ENCODE measurements at regions not wholly inside any gene's neighbourhood (a gene's known extent, or its start where the extent isn't known, plus 50 kb on each side); places are given as distances from the start of the nearest gene placed in this dataset.
"Not testable (repeated sequence)": the region's sequence is repeated elsewhere in the genome, so short reads cannot be mapped to it uniquely, and the experiment has no call there.

DNA sequence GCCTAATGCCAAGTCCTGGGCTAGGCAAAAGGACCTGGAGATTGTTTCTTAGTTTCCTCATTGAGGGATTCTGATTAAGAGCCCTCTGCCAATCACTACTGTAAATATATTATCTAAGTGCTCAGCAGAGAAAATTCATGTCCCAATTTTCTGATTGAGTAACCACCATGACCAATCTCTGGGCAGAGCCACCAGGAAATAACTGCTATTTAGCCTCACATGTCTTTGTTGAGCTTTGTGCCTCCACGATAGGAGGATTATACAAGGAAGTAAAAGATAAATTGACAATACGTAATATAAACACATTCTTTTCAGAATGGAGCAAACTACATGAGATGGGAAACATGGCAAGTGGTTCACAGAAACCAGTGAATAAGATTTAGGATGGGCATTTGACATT is 396.1 kb upstream of the PAPPA start:
- no peak for DNase-seq

DNA sequence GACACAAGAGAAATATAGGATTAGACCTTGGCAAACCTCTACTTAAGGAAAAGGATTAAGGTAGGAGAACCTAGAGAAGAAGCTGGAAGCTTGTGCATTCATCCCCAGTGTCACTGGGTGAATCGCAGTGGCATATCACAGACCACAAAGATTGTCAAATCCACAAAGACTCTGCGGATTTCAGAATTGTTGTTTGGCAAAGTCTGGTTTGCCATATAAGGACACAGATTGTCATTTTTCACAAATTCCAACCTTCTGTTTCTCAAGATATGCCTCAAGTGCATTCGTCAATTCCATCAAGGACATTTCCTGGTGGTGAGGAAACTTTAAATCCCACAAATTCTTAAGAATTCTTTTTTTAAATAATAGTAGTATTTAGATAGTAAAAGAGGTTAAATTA is 395.1 kb upstream of the PAPPA start:
- no peak for DNase-seq

DNA sequence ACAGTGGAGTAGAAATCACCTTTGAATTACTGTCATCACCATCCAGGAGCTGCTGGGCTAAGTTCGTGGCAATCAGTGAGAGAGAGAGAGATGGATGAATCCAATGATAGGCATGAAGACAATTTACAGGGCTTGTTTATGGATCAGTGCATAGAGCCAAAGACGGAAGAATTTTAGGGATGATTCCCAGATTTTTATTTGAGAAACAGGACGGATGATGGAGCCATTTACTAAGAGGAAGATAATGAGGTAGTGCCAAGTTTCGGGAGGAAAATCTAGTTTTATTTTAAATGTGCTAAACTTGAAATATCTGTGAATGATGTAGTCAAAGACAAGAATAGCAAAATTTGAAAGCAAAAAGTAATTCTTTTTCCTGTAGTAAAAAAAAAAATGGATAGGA is 394.2 kb upstream of the PAPPA start:
- DNase-seq: no peak

DNA sequence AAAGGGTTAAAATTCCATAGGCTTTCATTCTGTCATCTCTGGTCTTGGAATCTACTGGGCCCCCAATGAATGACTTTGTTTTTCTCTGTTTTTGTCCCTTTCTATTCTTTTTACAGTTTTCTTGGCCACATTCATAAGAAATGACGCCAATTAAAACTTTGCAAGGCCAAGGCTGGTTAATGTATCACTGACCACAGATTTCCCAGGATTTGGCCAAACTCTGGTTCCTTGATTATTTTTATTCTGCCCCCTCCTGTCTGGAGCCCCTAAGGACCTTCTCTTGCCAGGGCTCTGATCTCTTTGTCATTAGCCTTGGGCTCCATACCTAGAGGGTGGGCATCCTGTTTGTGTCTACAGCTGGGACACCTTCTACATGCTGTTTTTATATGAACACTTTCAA is 388.9 kb upstream of the PAPPA start:
- DNase-seq: no peak

DNA sequence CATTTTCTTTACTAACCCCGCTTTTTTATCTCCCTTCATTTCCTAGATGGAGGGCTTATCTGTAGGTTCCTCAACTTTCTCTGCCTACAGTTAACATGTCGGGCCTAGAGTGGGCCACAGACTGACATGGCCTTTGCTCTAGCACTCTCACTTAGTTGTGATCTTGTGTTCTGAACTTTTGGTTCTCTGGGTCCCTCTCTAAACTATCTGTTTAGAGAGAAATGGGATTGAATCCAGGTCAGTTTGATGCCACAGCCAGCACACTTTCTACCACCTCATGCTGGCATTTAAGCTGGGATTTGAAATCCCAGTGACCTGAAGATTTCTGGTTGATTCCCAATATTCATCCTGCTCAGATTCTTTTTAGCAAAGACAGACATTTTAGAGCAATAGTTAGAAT is 388.5 kb upstream of the PAPPA start:
- no peak for DNase-seq

DNA sequence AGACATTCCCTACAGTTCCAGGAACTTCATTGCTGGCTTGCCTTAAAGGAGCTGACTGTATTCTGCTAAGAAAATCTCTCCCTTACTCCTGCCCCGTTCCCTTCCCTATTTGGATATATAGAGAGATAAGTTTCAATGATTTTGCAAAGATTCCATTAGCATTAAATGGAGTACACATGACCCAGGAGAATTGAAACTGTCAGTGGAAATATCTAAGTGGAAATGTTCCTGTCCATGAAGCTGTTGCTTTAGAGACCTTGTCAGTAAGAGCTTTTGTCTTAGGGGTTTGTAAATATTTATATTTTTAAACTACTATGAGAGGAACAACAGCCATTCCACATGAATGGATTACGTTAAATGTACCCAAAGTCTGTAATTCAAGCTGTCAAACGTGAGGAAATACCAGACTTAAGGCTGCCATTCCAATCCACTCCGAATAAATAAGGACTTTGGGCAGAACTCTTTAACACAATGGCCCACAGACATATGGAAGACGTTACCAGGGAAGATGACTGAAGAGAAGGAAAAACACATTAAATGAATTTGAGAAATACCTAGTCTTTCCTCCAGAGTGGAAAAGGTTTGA is 387.1 kb upstream of the PAPPA start:
- DNase-seq: no peak

DNA sequence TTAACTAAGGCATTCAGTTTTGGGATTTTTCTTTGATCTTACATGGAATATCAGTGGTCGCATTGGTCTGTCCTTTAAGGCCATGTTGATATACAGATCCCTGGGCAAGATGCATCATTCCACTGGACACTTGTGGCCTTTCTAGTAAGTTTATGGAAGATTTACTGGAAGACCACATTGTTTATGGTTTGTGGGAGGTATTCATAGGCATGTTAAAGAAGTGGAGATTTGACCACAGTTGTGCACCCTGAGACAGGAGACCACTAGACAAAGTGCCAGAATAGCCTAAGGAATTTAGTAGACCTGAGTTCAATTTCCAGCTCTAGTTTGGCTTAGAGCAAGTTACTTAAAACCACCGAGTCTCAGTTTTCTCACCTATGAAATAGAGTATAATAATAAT is 383.1 kb upstream of the PAPPA start:
- no peak for DNase-seq

DNA sequence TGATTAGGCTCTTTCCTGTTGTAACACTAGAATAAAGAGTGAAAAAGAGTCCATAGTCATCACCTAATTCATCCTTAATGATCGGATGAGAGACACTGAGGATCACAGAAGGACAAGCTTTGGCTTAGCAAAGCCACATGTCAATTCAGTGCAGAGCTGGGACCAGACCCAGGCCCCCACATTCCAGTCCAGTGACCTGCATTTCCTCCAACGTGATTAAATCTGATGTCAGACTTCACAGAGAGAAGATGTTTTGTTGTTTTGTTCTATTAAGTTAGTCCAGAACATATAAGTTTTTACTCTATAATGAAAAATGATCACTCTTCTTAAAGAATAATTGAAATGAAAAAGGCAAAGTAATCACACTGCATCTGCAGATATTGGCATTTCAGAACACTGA is 377.9 kb upstream of the PAPPA start:
- no peak for DNase-seq

DNA sequence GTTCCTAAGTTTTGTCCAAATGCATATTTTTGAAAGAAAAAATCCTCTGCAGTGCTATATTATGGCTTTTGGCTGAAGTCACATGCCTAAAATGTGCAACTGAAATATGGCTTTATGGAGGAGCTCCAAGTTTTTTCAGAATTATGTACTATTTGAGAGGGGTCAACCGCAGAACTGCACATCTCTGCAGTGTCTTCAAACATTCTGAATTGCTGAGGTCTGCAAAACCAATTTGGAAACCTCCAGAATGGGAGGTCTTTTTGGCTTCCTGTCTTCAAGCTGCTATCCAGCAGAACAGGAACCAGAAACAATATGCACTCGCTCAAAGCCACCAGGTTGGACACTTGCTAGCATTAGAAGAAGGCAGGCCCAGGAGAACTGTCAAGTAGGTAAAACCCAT is 376.0 kb upstream of the PAPPA start:
- no peak for DNase-seq

DNA sequence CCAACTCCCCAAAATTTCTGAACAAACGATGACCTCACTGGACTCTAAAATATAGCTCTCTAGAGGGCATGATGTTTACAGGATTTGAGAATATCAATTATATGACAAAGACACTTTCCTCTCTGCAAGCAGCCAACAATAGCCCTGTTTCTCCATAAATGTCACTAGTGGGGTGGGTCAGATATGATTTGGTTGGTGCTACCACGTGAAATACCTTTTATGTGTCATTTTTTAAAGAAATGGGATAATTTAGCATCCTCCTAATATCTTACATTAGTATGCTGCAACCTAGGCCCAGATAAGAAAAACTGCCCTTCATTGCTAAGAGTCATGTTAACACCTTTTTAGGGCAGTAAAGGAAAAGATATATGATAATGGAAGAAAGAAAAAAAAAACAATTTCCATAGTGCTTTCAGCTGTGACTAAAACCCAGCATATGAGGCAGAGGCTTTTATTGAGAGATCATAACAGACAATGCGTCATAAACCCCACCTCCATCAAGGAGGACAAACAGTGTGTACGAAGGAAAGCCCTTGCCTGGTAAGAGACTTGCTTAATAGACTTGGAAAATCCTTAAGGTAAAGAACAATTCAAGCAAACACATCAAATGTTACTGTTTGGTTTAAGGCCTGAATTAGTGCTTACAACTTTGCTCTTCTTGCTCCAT is 372.4 kb upstream of the PAPPA start:
- DNase-seq: no peak

DNA sequence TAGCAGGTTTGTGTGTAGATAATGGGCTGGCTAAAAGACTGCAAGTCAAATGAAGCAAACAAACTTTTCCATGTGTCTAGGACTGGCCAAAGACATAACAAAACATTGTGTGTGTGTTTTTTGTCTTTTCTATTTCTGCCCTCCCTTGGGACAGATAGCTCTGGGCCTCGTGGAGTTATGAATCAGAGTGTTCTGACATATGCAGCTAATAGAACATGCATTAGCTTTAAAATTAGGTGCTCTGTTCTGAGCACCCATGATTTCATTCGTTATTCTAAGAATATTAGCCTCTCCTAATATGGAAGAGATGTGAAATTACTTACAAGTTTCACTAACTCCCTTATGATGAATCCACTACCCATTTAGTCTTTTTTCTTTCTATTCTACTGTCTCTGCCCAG is 367.3 kb upstream of the PAPPA start:
- no peak for DNase-seq

DNA sequence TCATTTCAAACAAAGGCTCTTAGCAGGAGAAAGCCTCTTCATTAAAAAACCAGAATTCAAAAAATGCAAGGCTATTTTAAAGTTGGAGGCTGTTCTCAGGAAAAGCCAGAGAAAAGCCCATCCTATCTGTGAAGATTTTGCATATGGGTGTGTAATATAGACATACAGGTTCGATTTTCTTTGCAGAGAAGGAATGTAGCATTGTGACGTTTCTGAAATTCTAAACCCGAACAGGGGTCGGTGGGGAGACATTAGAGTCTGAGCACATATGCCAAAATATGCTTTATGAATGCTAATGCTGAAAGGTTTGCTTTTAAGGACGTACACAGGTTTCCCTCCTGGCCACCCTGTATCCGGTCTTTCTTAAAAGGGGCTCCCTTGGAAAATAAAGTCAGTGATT is 363.1 kb upstream of the PAPPA start:
- no peak for DNase-seq

DNA sequence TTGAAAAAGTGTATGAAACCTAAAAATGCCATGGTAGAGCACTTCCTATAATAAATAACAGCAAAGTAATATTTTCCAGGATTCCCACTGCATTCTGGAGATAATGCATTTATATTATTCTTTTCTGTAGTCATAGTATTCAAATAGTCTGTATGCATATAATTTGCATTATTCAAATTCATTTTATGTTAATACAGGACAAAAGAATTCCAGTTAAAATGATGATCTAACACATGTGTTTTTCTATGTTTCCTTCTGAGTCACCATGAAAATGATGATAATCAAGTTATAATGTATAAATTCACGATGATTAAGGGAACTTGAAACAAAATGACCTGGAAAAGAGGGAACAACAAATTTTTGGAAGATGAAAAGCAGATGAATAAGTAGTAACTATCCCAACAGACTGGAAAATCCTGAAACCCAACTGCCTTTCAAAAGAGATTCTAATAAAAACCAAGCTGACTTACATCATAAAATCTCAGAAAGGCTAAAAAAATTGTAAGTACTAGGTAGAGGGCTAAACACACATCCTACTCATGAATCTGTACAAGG is 358.6 kb upstream of the PAPPA start:
- DNase-seq: no peak

DNA sequence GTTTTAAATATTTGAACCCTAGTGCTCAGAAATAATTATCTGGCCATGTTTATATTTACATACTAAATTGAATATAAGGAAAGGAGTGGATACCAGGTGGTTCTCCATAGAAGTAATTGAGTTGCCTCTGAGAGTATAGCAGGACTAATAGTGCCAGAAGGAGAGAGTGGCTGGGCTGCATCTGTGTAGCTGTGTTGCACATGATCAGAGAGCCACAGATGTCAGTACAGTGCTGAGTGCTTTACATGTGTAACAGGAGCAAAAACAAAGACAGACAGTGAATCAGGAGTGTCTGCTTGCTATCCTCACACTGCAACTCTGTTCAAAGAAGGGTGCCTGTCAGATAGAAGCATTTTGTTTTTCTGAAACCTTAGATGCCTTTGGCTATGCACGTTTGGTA is 353.9 kb upstream of the PAPPA start:
- DNase-seq: no peak

DNA sequence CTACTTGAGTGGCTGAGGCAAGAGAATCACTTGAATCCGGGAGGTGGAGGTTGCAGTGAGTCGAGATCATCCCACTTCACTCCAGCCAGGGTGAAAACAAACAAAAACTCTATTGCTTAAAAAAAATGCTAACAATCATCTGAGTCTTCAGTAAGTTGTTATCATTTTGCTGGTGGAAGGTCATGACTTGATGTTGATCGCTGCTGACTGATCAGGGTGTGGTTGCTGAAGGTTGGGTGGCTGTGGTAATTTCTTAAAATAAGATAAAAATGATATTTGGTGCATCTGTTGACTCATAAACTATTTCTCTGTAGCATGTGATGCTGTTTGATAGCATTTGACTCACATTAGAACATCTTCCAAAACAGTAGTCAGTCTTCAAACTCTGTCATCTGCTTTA is 349.4 kb upstream of the PAPPA start:
- DNase-seq: no peak

DNA sequence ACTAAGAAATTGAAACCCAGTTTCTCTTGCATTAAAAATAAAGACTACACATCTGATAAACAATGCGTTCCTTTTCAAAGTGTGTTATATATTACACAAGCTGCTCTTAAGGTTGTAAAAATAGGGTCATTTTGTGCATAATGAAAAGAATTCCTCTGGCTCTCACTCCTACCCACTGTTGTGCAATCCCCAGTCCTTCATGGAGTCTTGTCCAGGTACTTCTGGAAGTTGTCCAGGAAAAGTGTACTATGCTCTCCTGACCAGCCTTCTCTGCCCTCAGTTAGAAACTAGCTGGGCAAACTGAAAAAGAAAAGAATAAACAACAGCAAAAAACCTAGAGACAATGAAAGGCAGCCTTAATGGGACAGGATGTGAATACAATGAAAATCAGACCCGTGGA is 345.5 kb upstream of the PAPPA start:
- DNase-seq: no peak

DNA sequence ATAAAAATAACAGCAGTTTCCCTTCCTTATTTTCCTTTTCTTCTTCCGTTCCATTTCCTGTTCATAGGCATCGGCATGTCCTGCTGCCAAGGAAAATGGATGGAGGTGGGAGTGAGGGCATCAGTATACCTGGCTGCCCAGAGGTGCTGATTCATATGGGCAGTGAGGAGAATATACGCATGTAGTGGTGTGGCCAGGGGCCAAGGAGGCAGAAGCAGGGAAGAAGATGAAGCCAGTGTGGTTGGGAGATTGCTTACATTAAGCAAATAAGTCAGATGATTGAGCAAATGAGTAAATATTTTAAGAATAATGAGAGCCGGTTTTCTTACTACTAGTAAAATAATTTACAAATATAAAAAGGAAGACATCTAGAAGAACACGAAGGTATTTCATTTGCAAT is 344.9 kb upstream of the PAPPA start:
- DNase-seq: no peak

DNA sequence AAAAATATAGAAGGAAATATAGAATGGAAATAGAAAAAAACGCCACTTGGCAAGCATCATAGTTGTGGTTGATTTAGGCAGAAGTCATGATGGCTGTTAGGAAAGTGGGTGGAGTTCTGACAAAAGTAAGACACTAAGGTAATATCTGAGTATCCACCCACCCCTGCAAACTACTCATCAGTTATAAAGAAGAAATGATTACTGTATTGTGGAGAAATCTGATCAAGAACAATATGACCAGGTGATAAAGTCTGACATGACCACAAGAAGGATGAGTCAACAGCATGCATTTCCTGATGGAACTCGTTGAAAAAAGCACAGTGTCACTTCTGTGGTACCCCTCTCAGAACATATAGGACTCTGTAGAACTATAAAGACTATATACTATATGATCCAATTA is 343.4 kb upstream of the PAPPA start:
- no peak for DNase-seq

DNA sequence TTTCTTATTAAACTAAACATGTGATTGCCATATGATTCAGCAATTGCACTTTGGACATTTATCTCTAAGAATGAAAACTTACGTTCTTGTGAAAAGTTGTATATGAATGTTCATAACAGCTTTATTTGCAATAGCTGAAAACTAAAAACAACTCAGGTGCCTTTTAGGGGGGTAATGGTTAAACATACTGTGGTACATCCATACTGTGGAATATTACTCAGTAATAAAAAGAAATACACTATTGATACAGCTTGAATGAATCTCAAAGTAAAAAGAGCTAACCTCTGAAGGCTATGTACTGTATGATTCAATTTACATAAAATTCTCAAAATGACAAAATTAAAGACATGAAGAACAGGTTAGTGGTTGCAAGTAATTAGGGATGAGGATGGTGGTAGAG is 339.5 kb upstream of the PAPPA start:
- DNase-seq: no peak

DNA sequence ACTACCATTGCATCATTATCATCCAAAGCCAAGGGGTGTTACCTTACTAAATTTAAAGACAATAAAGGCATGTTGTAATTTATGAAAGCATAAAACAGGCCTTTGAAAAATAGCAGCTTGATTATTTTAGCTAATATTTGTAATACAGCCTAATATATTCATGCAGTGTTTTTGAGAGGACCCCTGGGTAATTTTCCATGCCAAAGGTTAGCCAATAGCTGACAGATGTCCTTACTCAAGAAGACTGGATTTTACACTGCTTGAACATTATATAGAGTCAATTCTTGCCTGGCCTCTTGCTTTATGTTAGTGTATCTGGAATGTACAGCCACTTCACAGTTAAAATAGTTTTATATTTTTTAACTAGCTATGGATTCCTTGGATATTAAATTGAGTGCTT is 337.8 kb upstream of the PAPPA start:
- no peak for DNase-seq

DNA sequence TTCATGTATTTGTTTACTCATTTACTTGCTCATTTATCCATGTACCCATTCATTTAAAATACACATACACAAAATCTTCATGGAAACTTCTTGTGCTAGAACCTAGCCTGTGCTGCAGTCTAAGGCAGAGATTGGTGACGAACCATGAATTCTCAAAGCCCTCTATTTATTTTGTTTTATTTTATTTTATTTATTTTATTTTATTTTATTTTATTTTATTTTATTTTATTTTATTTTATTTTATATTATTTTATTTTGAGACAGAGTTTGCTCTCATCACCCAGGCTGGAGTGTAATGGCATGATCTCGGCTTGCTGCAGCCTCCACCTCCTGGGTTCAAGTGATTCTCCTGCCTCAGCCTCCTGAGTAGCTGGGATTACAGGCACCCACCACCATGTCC is 334.9 kb upstream of the PAPPA start:
- not testable (repeated sequence) for DNase-seq

DNA sequence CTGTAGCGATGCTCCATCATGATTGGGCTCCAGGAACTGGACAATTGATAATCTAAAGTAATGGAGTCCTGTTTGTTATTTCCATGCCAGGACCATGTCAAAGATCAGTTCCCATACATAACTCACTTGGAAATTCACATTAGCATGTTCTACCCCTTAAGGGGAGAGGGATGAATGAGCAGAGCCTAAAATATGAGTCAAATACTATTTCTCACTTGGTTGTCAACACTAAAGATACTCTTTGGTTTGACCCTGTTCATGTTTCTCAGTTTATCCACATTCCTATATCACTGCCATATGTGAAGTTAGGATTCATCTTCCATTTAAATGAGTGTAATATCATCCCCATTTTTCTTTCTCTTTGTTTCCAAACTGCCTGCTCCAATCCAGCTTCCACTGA is 321.6 kb upstream of the PAPPA start:
- no peak for DNase-seq

DNA sequence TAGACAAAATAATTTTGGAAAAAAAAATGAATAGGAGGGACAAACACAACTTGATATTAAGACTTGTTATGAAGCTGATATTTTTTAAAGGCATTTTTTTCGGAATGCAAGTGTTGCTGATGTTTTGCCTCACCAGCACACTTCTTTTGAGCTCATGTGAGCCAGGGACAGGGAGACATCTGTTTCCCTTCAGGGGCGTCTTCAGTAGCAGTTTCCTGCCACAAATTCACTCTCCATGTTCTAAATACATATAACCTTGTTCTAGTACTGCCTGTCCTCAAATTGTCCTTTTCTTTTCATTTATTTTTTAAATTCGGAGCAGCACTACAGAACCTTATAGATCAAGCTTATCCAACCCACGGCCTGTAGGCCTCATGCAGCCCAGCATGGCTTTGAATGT is 316.0 kb upstream of the PAPPA start:
- DNase-seq: no peak

DNA sequence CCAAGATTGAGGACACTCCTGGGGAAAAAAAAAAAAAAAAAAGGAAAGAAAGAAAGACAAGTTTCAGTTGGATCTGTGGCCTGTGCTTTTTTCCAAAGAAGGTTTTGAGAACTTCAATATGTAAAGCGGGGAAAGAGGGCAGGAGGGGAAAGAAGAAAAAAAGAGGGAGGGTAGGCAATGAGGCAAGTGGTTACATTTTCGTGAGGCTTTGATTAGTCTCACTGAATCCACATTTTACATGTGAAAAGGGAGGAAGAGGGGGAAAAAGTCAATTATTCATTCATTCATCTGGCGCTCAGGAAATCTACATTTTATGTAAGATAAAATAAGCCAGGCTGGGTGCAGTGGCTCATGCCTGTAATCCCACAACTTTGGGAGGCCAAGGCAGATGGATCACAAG is 315.2 kb upstream of the PAPPA start:
- no peak for DNase-seq

DNA sequence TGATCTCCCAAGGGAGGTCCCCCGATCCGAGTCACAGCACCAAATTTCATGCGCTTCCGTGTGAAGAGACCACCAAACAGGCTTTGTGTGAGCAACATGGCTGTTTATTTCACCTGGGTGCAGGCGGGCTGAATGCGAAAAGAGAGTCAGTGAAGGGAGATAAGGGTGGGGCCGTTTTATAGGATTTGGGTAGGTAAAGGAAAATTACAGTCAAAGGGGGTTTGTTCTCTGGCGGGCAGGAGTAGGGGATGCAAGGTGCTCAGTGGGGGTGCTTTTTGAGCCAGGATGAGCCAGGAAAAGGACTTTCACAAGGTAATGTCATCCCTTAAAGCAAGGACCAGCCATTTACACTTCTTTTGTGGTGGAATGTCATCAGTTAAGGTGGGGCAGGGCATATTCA is 309.2 kb upstream of the PAPPA start:
- not testable (repeated sequence) for DNase-seq
